IPS-18c (cell line): ENCODE measurements at regions not wholly inside any gene's neighbourhood (a gene's known extent, or its start where the extent isn't known, plus 50 kb on each side); places are given as distances from the start of the nearest gene placed in this dataset.
"Not testable (repeated sequence)": the region's sequence is repeated elsewhere in the genome, so short reads cannot be mapped to it uniquely, and the experiment has no call there.

Source experiments
- H3K4me3 ChIP-seq: 2 replicates; pipeline ENCODE4 v1.7.0; 2013; ENCODE audit warnings: low read depth, mild to moderate bottlenecking, low read length, moderate library complexity; ENCODE audit not compliant: insufficient read depth
- H3K9me3 ChIP-seq: one replicate; pipeline ENCODE4 v1.6.1; 2013; ENCODE audit warnings: mild to moderate bottlenecking, low read length, moderate library complexity; ENCODE audit not compliant: control insufficient read depth, insufficient read depth

DNA sequence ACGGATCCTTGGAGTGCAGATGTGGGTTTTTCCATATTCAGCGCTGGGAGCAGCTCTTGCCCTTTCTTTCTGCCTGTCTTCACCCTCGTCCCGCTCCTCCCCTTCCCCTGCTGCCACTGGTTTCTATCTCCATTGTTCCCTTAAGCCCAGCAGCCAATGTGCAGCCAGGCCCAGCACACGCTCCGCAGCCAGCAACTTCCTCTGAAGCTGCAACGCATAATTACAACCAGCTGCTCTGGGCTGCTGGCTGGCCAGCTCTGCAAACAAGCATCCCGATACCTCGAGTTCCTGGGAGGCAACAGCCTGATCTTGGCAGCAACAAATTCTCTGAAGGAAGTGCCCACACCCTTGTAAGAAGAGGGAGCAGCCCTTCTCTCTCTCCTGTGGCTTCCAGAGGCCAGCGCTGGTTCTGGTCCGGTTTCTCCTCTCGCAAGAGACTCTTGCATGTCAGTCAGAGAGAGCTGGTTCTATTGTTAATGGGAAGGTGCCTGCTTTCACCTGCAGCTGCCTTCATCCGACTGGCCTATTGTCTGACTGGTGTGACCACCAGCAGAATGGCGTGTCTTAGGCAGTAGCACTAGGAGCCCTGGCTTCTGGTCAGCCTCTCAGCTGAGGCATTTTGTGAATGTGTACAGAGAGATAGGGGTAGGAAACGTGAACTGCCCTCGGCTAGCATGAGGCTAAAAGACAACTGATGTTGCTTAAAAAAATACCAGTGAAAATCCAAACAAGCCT, 83.8 kb upstream of the MAML3 start:
- Histone ChIP-seq H3K4me3 (no peak overlapping the region; the same call in 1 of the 2 replicates), H3K9me3 (no peaks in the 10 kb centered on the region)

DNA sequence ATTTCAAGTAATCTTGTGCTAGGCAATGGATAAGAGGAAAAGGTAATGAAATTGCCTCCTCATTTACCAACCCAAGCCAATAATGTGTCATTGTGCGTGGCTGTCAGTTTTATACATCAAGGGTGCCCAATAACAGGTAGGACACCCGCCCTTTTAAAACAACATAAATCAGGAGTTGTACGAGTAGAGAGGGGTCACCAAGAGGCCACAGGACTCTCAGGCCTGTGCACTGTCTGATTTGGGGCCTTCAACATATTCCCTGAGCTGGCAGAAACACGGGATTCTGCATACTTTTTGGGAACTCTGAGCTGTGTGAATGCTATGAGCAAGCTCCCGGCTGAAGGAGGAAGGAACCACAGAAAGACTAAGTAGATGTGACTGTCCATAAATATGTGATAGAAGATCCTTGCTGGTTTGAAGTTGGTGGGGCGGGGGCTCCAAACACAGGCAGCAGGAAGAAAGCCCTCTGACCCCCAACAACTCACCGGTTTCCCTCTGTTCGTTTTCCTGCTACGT, 82.7 kb upstream of the MAML3 start:
- Histone ChIP-seq H3K9me3 (no peaks in the 10 kb centered on the region), H3K4me3 (no peak overlapping the region)

DNA sequence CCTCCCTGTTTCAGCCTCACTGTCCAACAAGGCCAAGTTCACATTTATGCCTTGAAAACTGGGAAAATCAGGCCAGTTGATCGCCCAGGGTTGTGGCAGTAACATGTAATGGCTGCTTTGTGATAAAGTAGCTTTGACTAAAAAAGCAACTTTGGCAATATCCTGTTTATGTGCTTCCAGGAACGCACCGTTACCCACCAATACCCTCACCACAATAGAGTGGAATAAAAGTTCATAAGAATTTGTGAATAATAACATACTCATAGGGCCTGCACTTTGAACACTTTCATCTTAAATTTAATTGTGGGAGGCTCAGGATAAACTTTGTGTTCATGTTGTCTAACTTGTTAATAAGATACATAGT, 80.7 kb upstream of the MAML3 start:
- H3K4me3 ChIP-seq: no peak overlapping the region
- H3K9me3 ChIP-seq: no peaks in the 10 kb centered on the region

DNA sequence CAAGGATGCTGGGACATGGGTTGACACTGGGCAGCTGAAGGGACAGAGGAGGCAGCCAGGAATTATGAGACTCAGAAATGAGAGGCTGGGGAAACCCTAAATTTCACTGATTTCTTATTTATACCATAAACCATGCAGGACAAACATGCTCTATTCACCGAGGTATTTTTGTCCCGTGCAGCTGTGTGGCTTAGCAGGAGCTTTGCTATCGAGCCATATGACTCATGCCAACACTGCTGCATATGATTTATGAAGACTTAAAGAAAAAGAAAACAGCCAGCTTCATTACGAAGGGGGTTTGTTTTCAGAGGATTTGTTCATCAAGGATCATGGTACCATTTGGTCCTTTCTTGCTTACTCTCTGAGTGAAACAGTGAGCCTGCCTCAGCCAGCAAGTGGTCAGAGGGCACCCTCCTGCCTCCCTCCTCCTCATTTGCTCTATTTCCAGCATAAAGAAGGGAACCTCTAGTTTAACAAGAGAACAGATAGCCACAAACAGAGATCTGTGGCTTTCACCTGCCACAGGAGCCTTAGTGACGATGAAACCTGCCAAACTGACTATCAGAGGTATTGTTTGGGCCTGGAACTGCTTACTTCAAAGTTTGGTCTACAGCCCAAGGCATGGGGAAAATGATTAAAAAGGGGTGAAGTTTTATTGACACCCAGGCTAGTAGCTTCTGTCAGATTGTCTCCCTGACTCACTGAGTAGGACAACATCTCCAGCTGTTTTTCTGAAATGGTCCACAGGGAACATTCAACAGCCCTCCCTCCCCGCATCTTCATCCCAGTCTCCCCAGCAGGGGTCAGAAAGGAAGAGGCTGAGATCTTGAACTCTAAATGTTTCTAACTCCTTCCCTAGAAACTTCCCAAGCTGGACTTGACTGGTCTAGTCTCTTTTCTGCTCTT, 80.1 kb upstream of the MAML3 start:
- H3K4me3 ChIP-seq: no peak overlapping the region
- no peaks in the 10 kb centered on the region for H3K9me3 ChIP-seq

DNA sequence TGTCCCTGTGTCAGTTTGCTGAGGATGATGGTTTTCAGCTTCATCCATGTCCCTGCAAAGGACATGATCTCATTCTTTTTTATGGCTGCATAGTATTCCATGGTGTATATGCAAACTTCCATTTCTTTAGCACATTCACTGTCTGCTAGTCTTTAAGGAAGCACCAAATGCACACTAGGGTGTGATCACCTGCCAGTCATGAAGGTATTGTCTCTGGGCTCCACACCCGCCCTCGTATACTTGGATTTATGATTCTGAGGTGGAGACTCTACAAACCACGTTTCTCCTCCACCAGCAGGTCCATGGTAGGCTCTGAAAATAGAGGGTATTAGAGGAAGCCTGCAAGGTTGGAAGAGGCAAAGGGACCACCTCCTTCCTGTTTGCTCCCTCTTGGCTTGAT, 75.9 kb upstream of the MAML3 start:
- no peak overlapping the region for H3K4me3 ChIP-seq
- H3K9me3 ChIP-seq: no peaks in the 10 kb centered on the region

DNA sequence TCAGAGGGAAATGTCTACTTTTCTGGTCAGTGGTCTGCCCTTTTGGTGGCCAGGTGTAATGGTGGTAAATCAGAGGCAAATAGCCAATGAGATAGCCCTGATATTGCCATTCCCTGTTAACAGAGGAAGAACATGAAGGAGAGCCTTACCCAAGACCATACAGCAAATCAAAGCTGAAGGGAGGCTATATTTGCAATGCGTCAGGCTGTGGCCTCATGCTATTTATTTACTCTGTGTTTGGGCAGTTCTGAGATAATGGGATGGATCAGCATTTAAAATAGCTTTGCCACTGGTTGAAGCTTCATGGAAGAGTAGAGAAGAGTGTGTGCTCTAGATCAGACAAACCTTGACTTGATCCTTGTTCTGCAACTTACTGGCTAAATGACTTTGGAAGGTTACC, 73.3 kb upstream of the MAML3 start:
- no peak overlapping the region for H3K4me3 ChIP-seq

DNA sequence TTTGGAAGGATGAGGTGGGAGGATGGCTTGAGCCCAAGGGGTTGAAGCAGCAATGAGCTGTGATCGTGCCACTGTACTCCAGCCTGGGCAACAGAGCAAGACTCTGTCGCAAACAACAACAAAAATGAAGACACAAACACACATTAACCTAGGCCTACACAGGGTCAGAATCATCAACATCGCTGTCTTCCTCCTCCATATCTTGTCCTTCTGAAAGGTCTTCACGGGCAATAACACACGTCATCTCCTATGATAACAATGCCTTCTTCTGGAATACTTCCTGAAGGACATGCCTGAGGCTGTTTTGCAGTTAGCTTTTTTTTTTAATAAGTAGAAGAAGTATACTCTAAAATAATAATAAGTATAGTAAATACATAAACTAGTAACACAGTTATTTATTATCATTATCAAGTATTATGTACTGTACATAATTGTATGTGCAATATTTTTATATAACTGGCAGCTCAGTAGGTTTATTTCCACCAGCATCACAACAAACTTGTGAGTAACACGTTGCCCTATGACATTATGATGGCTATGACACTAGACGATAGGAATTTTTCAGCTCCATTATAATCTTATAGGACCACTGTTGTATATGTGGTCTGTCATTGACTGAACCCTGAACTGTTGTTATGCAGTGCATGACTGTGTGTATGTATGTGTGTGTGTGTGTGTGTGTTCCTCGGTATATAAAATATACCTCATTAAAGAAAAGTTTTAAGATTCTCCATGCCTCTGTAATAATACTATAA, 69.2 kb upstream of the MAML3 start:
- Histone ChIP-seq H3K4me3 (no peak overlapping the region), H3K9me3 (no peaks in the 10 kb centered on the region)

More for the DNA sequence above, 73.3 kb upstream of the MAML3 start:
- H3K9me3 ChIP-seq: no peaks in the 10 kb centered on the region

DNA sequence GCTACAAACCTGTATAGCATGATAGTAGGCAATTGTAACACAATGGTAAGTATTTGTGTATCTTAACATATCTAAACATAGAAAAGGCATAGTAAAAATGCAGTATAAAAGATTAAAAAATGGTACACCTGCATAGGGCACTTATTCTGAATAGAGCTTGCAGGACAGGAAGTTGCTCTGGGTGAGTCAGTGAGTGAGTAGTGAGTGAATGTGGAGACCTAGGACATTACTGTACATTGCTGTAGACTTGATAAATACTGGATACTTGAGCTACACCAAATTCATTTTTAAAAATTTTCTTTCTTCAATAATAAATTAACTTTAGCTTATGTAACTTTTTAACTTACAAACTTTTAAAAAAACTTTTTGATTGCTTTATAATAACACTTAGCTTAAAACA, 68.2 kb upstream of the MAML3 start:
- Histone ChIP-seq H3K4me3 (no peak overlapping the region), H3K9me3 (no peaks in the 10 kb centered on the region)

DNA sequence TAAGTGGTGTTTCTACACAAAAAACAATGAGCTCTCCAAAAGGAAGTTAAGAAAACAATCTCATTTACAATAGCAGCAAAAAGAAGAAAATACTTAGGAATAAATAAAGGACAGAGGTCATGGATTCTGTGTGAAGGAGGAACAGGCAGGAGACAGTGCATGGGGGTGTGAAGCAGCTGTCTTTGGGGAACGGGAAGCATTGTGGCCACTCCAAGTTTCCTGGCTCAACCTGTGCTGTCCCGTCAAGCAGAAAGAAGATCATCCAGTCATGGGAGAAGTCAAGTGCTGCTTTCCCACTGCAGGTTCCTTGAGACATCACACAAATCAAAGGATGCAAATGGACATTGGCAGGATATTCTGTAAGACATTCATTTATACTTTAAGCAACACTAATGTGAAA, 66.1 kb upstream of the MAML3 start:
- H3K4me3 ChIP-seq: no peak overlapping the region

DNA sequence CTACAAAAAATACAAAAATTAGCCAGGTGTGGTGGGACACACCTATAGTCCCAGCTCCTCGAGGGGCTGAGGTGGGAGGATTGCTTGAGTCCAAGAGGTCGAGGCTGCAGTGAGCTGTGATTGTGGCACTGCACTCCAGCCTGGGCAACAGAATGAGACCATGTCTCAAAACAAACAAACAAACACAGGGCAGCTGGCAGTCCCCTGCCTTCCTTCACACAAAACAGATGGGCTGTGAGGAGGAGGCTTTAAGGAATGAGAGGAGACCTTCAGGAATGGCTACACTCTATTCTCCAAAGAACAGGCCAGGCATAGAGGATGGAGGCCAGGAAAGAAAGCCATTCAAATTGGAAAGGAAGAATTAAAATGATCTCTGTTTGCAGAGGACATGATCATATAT, 65.6 kb upstream of the MAML3 start:
- H3K9me3 ChIP-seq: no peaks in the 10 kb centered on the region
- no peak overlapping the region for H3K4me3 ChIP-seq

More for the DNA sequence above, 66.1 kb upstream of the MAML3 start:
- H3K9me3 ChIP-seq: no peaks in the 10 kb centered on the region

DNA sequence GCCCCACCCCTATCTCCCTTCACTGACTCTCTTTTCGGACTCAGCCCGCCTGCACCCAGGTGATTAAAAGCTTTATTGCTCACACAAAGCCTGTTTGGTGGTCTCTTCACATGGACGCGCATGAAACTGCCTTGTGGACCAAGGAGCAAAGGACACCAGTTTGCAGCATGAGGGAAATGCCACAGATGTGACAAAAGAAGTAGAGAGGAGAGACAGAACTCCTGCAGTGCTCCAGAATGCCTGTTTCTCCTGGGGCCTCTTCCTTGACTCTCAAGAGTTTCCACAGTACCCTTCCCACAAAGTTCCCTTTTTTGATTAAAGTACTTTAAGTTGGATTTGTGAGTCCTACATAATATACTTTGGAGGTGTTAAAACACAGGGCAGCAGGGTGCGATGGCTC, 65.1 kb upstream of the MAML3 start:
- not testable (repeated sequence) for H3K4me3 ChIP-seq, H3K9me3 ChIP-seq

DNA sequence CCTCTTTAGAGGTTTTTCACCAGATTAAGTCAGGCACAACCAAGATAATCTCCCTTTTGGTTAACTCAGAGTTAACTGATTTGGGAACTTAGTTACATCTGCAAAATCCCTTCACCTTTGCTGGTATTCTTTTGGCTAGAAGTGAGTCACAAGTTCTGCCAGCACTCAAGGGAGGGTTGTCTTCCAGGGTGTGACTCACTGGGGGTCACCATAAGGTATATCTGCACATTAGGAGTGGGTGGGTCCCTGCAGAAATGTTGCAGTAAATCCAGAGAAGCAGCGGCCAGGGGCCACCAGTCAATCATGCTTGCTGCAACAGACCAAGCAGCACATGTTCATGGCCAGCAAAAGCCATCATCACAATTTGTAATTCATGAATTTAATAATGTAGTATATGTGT, 59.8 kb upstream of the MAML3 start:
- Histone ChIP-seq H3K4me3 (no peak overlapping the region), H3K9me3 (no peaks in the 10 kb centered on the region)

DNA sequence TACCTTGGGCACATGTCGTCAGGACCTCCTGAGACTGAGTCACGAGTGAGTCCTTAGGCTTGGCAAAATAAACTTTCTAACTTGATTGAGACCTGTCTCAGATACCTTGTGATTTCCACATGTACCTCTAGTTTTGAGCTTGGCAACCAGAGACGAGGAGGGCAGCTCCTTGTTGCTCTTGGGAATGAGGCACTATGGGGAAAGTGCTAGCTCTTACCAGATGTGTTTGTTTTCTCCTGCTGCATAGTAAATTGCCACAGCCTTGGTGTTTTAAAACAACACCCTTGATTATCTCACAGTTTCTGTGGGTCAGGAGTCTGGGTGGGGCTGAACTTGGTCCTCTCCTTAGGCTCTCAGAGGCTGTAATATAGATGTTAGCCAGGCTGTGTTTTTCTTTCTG, 59.1 kb upstream of the MAML3 start:
- Histone ChIP-seq H3K9me3 (no peaks in the 10 kb centered on the region), H3K4me3 (no peak overlapping the region)

DNA sequence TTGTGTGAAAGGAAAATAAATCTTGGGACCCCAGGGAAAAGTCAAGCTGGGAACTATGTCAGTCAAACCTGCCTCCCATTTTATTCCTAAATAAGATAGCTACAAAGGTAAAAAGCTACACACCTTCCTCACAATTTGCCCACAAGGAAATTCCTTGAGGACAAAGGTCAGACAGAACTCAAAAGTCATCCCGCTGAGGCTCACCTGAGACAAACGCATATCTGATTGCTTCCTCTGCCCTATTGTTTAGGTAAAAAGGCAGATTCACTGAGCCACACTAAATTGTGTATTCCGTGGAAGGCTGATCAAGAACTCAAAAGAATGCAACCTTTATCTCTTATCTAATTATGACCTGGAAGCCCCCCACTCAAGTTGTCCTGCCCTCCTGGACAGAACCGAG, 58.7 kb upstream of the MAML3 start:
- no peak overlapping the region for H3K4me3 ChIP-seq
- H3K9me3 ChIP-seq: no peaks in the 10 kb centered on the region

DNA sequence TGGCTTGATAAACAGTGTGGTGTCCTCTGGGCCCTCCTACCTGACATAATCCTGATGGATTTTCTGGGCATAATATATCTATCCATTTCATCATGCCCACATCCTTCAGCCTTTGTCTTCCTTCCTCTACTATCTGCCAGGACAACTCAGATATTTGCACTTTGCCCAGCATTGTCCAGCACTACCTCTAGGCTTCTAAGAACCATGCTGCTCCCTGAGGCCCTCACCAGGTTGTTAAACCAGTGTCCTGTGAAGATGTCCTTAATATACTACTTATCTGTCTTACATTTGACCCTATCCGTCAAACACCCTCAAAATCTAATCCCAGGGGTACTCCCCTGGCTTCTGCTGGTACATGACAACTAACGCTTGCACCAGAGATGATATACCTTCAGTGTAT, 58.2 kb upstream of the MAML3 start:
- Histone ChIP-seq H3K4me3 (no peak overlapping the region), H3K9me3 (no peaks in the 10 kb centered on the region)

DNA sequence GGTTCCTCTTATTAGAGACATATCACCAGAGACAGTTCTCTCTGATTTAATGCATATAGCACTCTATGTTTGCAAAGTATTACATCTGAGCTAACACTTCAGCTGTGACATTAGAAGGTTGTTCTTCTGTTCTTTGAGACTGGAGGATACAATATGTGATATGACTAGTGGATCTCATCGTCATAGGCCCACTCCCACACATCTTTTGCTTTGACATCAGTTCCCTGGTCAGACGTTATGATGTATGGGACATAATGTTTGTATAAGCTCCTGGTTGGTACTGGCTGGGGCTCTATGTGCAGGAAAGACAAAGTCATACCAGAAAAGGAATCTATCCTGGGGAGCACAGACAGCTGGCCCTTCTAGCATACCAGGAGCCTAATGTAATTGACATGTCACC, 57.7 kb upstream of the MAML3 start:
- Histone ChIP-seq H3K9me3 (no peaks in the 10 kb centered on the region), H3K4me3 (no peak overlapping the region)

DNA sequence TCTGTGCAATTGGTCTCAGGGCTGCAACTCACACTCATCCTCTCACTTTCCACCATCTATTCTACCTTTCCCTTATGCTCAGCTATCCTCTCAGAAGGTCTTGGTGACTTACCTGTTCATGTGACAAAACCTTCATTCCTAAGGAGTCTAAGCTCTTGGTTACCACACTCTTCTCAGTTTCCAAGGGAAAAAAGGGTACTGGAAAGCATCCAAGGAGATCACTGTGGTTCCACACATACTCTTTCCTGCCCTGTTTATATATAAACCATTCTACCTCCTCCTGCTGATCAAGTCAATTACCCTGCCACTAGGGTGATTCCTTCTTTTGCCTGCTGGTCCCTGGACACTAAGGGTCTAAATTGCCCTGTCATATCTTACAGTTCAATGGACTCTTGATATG, 57.2 kb upstream of the MAML3 start:
- H3K9me3 ChIP-seq: no peaks in the 10 kb centered on the region
- no peak overlapping the region for H3K4me3 ChIP-seq

DNA sequence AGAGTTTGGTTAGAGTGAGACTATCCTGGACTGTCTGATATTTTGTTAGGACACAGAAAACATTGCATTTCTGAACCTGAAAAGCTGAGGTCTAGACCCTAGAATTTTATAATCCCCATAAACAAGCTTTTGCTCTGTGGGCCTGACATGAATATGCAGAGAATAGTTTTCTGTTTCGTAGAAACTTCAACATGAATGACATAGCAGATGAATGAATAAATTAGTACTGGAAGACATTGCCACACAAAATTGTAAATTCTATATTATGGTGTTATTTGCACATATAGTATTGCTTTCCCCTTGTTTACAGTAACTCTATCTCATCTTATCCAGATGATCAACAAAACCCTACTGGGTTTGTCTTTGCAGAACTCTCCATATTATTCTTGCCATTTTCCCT, 54.9 kb upstream of the MAML3 start:
- Histone ChIP-seq H3K4me3 (no peak overlapping the region), H3K9me3 (no peaks in the 10 kb centered on the region)
